Activated CD4-positive, alpha-beta T cell treated with anti-CD3 and anti-CD28 coated beads, Interleukin-10, Interleukin-2, amounts not matched to agents 100 ng/mL and 50 ng/mL, durations not matched to agents 16 hours and 8 hours (primary cell): ENCODE measurements at regions not wholly inside any gene's neighbourhood (a gene's known extent, or its start where the extent isn't known, plus 50 kb on each side); places are given as distances from the start of the nearest gene placed in this dataset.

Experiments
- DNase-seq: peaks from one replicate; pipeline ENCODE4 v3.0.0-alpha.2; 2020

DNA sequence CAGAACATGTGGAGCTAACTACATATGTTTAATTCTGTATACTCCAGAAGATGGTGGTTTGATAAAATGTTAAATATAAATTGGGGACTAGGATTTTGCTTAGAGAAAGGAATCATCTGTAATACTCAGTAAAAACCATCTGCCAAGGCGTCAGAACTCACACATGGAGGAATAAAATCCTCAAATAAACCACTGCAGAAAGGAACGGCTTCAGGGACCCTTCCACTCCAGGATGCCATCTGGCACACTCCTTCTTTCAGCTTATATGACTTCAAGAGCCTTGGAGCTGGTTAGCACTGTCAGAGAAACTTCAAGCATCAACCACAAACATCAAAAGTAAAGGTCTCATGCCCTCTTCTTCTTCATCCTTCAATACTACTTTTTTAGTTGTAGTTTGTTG is 360.6 kb downstream of the PLK2 start:
- no peak for DNase-seq

DNA sequence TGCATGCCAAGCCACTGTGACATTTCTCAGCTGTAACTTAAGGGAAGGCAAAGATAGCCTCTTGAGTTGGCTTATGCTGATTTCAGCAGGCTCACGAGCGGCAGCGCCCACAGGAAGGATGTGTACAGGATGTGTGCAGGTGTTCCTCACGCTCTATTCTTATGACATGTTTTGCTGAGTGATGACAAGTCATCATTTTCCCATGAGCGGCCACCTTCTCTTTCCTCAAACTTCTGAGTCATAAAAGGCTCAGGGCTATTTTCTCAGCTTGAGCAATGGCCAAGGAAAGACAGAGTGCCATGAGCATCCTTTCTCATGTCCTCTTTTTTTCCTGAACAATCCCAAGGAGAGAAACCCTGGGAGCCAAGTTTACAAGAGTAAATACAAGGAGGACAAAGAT is 365.9 kb downstream of the PLK2 start:
- peak; percentile 28 for DNase-seq

DNA sequence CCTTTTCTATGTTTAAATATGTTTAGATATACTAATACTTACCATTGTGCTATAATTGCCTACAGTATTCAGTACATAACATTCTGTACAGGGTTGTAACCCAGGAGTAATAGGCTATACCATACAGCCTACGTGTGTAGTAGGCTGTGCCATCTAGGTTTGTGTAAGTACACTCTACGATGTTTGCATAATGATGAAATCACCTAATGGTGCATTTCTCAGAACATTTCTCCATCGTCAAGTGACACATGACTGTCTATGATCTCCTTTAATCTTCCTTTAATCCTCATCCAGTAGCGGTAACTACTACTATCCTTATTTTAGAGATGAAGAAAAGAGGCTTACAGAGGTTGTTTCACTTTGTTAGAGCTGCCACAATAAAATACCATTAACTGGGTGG is 369.2 kb downstream of the PLK2 start:
- DNase-seq, result no peak

DNA sequence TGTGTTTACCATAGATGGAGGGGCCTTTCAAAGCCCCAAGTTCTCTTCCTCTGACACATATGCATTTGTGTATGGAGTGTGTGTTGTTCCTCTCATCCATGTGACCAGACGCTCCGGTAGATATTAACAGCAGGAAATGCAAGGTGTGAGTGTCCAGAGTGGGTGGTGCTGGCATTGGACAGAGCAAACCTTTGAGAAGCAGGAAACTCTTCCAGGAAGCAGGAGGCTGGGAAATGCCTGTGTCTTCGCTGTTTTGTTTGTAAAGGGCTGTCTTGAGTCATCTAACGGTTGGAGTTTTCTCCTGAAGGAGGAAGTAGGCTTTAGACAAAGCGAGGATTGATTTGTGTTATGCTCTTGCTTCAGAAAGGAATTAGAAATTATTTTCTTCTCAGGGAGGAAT is 370.9 kb downstream of the PLK2 start:
- no peak for DNase-seq

DNA sequence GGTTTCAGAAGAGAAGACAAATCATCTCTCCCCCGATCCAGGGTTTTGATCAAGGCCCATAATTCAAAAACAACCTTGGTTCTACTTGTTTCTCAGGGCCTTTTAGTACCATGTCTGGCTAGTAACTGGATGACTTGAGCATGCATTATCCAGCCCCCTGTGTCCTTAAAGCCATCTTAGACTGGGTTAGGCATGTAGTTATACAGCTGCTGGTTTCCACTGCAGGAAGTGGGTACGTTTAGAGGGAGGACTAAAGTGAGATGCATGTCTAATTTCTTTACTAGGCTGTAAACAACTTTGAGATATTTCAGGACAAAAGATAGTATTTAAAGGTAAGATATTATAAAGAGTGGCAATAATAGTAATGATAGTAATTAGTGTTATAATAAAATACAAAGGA is 372.0 kb downstream of the PLK2 start:
- DNase-seq, result no peak

DNA sequence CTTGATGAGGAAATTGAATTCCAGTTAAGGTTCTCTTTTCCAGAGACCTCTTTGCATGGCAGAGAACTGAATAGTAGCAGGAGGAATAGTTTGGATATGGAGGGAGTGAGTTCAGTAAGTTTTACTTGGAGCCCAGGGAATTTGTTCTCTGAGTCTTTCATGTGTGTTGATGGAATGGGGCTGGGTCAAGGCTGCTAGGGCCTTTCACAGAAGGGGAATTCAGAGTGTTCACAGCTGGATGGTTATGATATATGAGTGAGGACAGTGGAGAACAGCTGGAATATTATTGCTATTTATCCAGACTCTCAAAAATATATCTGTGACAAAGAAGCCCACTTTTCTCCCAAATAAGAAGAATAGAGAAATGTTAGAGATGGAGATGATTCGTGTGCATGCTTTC is 372.8 kb downstream of the PLK2 start:
- no peak for DNase-seq

DNA sequence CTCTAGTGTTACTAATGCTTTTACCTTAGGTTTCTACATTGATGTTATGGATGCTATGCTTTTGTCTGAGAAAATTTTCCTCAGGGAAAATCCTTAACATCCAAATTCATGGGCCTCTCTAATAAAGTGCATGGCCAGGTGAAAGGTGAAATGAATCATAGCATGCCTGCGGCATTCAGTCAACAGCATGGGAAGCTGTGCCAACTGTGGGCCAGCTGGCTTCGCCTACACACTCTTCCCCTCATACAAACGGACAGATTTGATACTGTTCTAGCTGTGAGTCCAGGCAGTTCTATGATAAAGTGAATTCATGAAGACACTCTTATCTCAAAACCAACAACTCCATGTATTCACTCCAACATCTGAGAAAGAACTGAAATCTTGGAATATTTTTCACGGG is 374.1 kb downstream of the PLK2 start:
- no peak for DNase-seq

DNA sequence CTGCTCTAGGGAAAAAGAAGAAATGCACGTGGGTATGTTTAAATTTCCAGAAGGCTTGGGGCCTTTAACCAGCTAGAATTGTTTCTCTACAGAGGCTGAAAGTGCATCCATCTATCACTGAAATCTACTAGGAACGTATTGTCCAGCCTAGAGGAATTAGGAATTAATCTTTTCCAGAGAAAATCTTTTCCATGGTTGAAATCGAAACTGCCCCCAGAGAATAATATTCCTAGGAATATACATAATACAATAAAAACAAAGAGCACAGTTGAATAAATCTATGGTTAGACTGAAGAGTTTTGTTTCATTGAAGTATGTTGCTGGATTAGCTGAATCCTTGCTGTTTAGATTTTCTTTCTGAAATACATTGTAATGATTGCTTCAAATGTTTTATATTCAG is 378.5 kb downstream of the PLK2 start:
- DNase-seq, result no peak

DNA sequence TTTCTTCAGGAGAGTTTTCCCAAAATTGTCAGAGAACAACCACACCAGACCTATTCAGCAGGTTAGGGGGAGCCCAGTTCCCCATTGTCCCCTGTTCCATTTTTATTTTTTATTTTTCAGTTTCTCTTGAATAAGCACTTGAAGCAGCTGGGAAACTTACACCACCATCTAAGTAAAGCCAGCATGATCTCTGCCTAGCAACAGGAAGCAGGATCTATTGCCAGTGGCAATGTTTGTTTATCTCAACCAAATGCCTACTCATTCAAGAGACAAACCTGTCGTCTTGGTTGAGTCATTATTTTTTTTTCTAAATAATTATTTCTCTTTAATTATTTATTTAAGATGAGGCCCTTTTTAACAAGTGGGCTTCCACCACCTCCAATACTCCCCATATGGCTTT is 379.3 kb downstream of the PLK2 start:
- DNase-seq, result no peak

DNA sequence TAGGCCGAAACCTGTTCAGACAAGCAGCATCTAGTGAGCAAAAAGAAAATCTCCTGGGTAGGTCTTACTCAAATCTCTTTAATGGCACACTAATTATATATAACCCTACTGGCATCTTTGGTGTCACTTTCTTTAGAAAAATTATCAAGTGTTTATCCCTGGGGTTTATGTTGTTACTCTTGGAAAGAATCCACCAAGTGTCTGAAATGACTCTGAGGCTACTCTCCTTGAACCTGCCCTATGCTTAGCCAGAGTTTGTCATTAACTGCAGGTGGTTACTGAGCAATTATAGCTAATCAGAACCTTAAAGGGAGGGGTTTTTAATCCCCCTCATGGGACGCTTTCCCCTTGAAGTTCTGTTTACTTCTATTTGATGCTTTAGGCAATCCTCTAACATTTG is 381.9 kb downstream of the PLK2 start:
- DNase-seq, result no peak

DNA sequence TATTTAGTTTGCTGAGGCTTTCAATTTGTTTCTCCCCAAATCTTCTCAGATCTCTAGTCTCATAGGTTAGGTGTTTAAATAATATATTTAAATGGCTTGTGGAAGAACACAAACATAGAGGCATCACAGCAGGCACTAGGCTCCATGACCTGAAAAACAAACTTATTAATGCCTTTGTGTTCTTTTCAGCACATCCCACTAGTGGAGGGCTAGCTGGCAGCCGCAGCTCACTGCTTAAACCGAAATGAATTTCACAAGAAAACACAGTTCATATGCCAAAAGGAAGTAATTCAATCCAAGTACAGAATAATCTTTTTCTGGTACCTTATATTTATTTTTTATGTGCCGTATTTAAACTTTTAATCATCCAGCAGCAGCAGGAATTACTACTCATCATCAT is 382.5 kb downstream of the PLK2 start:
- no peak for DNase-seq

DNA sequence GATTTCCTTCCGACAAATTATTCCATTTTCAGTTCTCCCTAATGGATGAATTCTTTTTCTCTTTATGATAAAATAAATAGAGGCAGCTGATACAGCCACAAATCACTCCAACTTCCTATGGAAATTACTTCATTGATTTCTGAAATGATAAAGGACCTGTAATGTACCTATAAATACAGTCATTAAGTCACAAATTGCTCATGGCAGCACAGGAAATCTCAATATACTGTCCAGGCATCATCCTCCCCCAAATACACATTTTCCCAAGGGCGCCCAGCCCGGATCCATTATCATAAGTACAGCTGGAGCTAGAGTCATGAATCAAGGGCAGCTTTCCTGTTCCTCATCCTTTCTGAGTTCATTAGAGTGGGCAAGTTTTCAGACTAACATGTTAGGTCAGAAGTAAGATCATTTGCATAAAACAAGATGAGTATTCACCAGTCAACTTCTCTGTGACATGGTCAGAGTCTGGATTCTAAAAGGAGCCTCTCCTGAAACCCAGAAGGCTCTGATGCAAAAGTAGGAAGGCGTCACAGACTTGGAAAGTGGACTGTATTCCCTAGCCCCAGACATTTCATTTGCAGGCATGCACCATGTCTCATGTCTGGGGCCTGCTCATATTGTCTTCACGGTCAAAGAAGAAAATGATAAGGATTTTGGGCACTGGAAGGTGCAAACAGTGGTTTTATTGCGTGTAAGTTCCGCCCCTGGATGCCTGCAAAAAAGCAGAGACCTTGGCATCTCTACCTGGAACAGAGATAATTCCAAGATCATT is 383.2 kb downstream of the PLK2 start:
- no peak for DNase-seq

DNA sequence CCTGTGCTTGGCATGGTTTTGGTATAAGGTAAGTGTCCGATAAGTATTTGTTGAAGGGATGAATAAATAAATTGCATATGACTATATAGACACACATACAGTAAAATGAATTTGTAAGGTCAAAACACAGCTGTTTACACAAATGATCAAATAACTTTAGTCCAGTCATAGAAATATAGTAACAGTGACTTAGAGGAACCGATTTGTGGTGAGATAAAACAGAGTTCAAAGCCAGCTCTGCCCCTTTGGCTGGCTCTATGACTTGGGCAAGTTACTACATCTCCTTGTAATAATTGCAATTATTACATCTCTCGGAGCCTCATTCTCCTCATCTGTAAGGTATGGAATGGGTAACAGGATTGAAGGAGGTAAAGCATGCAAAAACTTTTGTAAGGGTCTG is 384.0 kb downstream of the PLK2 start:
- DNase-seq, result no peak

DNA sequence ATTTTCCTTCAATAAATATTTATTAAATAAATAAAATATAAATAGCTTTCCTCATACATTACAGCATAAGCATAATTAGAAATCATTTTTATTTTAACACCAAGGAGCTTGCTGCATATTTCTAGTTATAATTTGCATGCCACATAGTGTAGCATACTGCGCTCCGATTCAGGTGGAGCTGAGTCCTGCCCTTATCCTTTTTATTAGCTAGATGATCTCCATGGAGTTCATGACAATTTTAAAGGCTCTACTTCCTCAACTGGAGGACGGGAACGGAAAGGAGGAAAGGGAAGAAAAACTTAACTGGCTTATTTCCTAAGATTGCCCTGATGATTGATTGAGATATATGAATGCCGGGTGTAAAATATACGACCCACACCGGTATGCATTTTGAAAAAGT is 385.2 kb downstream of the PLK2 start:
- DNase-seq, result no peak

DNA sequence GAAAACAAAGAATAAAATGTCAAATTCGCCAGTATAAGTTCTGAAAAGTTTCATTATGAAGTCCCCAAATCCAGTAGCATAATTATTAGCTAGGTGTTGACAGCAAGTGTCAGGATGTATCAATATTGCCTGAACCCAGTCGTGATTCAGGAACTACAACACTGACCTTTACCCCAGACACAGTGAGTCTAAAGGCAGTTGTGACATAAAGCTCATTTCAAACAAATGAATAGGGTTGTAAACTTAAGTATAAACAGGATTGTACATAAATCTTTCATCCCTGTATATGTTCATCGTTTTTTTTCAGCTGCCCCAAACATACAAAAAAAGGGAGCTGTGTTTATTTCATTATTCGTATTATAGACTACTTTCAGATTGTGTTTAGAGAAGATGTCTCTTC is 385.7 kb downstream of the PLK2 start:
- no peak for DNase-seq

DNA sequence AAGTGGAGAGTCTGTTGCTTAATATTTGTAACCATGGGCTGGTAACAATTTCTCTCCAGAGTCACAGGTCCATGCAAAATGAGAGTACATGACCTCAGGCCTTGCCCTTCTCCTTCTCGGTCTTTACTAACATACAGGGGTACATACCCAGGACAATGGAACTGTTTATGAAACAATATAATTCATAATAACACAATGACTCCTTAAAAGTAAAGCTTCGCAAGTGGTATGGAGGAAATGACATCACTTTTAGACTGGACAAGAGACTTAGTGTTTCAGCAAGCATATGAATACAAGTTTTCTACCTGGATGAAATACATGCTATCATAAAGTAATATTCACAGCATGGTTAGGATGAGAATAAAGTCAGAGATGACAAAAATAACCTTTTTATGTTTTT is 386.6 kb downstream of the PLK2 start:
- no peak for DNase-seq

DNA sequence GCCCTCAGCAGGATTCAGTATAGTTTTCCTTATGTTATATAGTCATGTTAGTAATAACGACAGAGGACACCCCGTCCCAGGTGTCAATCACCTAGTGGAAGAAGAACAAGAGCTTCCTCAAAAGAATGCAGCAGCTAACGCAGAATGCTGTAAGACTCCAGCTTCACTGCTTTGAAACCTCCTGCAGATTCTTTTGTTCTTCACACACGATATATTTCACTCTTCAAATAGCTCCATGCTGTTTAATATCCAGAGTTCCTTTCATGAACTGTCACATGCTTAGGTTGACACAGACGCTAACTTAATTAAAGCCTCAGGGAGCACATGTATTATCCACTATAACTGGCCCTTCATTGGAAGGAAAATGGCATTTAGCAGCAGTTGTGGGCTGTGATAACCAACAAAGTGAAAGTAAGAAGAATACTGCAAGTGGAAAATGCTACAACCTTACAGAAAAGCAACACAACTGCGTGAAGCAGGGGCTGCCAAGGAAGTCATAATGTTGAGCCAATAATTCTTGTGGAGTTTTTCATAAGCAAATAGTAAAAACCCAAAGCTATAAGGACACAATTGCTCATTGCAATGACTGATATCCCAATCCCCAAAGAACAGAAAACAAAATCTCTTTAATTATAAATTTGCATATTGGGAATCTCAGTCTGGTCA is 387.5 kb downstream of the PLK2 start:
- no peak for DNase-seq

DNA sequence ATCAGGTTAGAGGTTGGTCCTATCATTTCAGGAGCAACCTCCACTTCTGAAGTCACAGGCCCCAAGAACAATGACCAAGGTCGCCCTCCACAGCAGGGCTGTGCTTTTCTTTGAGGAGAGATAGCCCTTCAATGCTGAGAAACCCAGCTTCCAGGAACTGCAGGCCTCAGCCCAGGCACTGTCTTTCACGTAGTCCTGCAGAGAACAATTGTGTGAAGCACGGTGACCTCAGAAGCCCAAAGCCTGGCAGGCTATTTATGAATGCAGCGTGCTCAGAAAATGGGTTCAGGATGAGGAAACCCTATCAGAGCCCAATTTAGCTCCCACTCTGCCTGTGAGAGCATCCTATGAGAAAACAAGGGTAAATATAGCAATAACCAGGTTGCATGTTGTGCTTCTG is 388.3 kb downstream of the PLK2 start:
- no peak for DNase-seq

DNA sequence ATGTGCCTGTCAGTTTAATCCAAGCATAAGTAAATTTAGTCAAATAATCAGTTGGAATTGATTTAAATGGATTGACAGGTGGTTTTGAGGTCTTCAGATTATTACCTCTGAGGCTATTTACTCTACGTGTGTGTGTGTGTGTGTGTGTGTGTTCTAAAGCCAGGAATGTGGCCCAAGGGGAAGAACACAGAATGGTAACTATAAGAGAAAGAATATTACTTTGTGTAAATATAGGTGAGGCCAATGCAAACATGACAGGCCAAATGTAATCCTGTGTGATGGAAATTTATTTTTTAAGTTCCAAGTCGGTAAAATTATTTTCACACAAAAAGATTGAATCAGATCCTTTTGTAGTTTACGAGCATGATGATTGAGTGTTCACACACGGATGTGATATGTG is 390.0 kb downstream of the PLK2 start:
- no peak for DNase-seq

DNA sequence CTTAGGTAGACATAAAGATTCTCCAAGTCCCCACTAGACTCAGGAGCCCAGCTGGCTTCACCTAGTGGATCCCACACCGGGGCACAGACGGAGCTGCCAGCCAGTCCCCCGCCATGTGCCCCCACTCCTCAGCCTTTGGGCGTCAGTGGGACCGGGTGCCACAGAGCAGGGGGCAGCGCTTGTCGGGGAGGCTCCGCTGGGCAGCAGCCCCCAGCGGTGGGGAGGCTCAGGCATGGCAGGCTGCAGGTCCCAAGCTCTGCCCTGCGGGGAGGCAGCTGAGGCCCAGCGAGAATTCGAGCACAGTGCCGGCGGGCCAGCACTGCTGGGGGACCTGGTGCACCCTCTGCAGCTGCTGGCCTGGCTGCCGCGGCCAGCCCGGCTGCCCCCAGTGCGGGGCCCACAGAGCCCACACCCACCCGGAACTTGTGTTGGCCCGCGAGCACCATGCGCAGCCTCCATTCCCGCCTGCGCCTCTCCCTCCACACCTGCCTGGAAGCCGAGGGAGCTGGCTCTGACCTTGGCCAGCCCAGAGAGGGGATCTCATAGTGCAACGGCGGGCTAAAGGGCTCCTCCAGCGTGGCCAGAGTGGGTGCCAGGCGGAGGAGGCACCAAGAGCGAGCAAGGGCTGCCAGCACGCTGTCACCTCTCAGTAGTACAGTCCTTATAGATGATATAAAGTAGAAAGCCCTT is 390.7 kb downstream of the PLK2 start:
- no peak for DNase-seq

DNA sequence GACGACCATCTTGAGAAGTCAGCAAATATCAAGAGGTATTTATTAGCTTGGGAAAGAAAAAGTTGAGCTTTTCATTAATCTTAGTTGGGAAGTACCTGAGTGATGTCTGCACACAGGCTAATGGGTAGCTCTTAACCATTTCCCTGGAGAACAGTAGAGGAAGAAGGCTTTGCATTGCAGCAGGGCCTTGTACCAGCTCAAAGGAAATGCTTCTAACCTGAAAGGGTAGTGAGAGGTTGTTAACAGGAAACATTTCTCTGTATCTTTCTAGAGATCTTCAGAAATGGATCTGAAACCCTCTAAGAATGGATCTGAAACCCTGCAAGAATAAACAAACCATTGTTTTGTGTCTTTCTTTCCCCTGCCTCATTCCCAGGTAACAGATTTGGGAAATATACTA is 393.3 kb downstream of the PLK2 start:
- DNase-seq, result no peak

DNA sequence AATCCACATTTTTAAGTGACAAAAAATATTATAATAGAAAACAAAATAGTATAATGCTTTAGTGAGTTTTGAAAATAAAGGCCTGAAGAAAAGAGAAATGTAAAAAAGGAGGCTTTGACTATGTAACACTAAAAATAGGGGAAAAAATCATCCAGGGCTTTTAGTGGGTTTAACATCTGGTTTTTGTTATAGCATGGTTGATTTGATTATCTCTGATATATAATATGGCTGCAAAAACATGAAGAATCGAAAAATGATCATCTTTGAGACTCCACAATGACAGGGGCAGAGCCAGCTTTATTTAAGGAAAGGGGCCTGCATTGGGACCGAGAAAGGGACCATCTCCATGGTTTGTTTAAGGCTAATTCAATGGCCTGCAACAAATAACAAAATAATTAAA is 393.8 kb downstream of the PLK2 start:
- DNase-seq, result no peak

DNA sequence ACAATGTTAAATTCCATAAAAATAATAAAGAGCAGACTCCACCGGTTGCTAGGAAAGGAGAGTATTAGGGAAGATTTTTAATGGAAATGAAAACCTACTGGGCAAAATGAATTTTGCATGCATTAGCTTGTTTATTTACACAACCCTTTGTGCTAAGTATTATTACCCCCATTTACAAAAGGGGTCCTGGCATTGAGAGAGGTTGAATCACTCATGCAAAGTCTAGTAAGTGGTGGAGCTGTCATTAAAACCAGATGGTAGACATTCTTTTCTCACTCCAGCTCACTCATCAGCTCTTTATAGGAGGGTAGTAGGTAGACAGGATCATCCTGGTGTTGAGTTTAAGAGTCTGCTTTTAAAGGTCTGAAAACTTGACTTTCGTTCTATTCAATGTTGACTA is 395.1 kb downstream of the PLK2 start:
- no peak for DNase-seq

DNA sequence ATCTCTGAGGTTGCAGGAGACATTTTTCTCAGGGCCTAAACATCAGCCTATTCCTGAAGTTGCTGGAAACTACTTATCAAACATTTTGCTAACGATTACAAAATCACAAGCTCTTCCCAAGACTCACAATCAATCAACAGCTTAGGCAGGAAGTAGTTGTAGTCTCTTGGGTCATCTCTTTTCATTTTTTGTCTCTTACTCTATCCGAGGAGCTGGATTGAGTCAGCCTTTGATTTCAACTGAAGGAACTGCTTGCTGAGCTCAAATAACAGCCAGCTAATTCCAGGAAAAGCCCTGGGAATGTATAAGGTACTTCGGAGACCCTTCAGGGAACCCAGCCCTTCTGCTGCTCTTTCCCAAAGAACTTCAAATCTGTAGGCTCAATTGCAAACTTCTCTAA is 398.9 kb downstream of the PLK2 start:
- no peak for DNase-seq
